GM12878 (cell line): ENCODE measurements at regions not wholly inside any gene's neighbourhood (a gene's known extent, or its start where the extent isn't known, plus 50 kb on each side); places are given as distances from the start of the nearest gene placed in this dataset.

Source experiments
- ATAC-seq: fragments of 200-7000 bp; cut with Tn5 transposase; 3 replicates; pipeline ENCODE4 v1.9.1; 2020; ENCODE audit warnings: mild to moderate bottlenecking, moderate library complexity
- BruUV-seq: library from RNA; stranded (reverse); fragments of 400-500 nt; replicated peaks from 2 replicates; lab custom pipeline; 2021; lab: Mats Ljungman, UMichigan
- CTCF ChIA-PET: fragments of 300-600 bp; sonication (Branson Sonifier 250); formaldehyde crosslinking; extraction: SDS; loops from one replicate; lab custom pipeline; 2021; ENCODE audit warnings: inconsistent platforms; lab: Yijun Ruan, JAX
- POLR2A ChIA-PET: fragments of 350-600 bp; formaldehyde crosslinking; extraction: SDS; loops from one replicate; lab custom pipeline; 2021; ENCODE audit warnings: inconsistent platforms; lab: Charles Lee
- RAD21 ChIA-PET: fragments of 300-600 bp; sonication (Branson Sonifier 250); formaldehyde crosslinking; loops from one replicate; lab custom pipeline; 2023; ENCODE audit warnings: antibody characterized with exemption; ENCODE audit not compliant: unreplicated experiment; lab: Charles Lee
- SMC1A ChIA-PET: fragments of 300-600 bp; sonication (Branson Sonifier 250); formaldehyde crosslinking; loops from one replicate; lab custom pipeline; 2023; ENCODE audit not compliant: unreplicated experiment, uncharacterized antibody; lab: Charles Lee
- DNase-seq: peaks from one replicate; pipeline ENCODE4 v3.0.0-alpha.2; 2011; ENCODE audit warnings: low read depth, low spot score
- FAIRE-seq: peaks from 3 replicates; lab custom pipeline; 2011; peaks lifted over from hg19 to GRCh38; lab: Jason Lieb, UNC
- H2AFZ ChIP-seq: 2 replicates; pipeline ENCODE4 v1.6.0; 2011; ENCODE audit warnings: low read depth, low read length, control low read depth; ENCODE audit not compliant: control insufficient read depth
- H3K27ac ChIP-seq: 2 replicates; pipeline ENCODE4 v1.5.1; 2011; ENCODE audit warnings: control low read depth; ENCODE audit not compliant: control insufficient read depth, insufficient read depth
- H3K27me3 ChIP-seq, 2 experiments: replicated peaks in 1 of 2; 2 replicates each; pipeline versions ENCODE4 v1.6.0 to v1.6.1; 2011; ENCODE audit warnings: low read length in 1 of 2; ENCODE audit not compliant: control insufficient read depth in 2 of 2, insufficient read depth in 2 of 2
- H3K36me3 ChIP-seq, 2 experiments: 2 replicates each; pipeline ENCODE4 v1.5.1; 2011; ENCODE audit warnings: low read length in 1 of 2; ENCODE audit not compliant: control insufficient read depth in 2 of 2, insufficient read depth in 2 of 2
- H3K4me1 ChIP-seq: 2 replicates; pipeline ENCODE4 v1.6.1; 2011; ENCODE audit warnings: mild to moderate bottlenecking, low read length, moderate library complexity, mixed read lengths; ENCODE audit not compliant: control insufficient read depth, insufficient read depth
- H3K4me2 ChIP-seq: 2 replicates; pipeline ENCODE4 v1.6.0; 2011; ENCODE audit warnings: control low read depth; ENCODE audit not compliant: control insufficient read depth, insufficient read depth
- H3K4me3 ChIP-seq: fragments of 200-600 bp; sonication (generic); 2 replicates; pipeline ENCODE4 v1.5.1; 2016
- H3K79me2 ChIP-seq: 2 replicates; pipeline ENCODE4 v1.6.0; 2011; ENCODE audit warnings: low read length; ENCODE audit not compliant: control insufficient read depth, insufficient read depth
- H3K9ac ChIP-seq: 2 replicates; pipeline ENCODE4 v1.8.0; 2011; ENCODE audit warnings: low read length, control low read depth, mixed read lengths; ENCODE audit not compliant: control insufficient read depth, insufficient read depth
- H3K9me3 ChIP-seq: replicated peaks from 3 replicates; pipeline ENCODE4 v1.5.1; 2011; ENCODE audit warnings: mild to moderate bottlenecking, low read length; ENCODE audit not compliant: control insufficient read depth, insufficient read depth
- H4K20me1 ChIP-seq: 2 replicates; pipeline ENCODE4 v1.6.0; 2011; ENCODE audit not compliant: control insufficient read depth, insufficient read depth
- ATF7 ChIP-seq: fragments of 450-650 bp; IDR thresholded peaks from 2 replicates; pipeline ENCODE4 v1.6.1; 2016; ENCODE audit warnings: low read depth, mild to moderate bottlenecking
- EGR1 ChIP-seq, 2 experiments: IDR thresholded peaks; 1 replicate in 1 of 2; 2 replicates in 1 of 2; pipeline ENCODE4 v1.6.1; 2011 to 2012; ENCODE audit warnings: low read depth in 2 of 2, low read length in 2 of 2, borderline replicate concordance in 1 of 2, mild to moderate bottlenecking in 1 of 2, moderate library complexity in 1 of 2
- EZH2 ChIP-seq: IDR thresholded peaks from 2 replicates; pipeline ENCODE4 v1.6.1; 2012; ENCODE audit warnings: low read depth, mild to moderate bottlenecking, control low read depth, inconsistent platforms, low read length, borderline replicate concordance; ENCODE audit not compliant: control insufficient read depth
- KDM1A ChIP-seq: fragments of 200-600 bp; sonication (generic); IDR thresholded peaks from 2 replicates; pipeline ENCODE4 v1.6.1; 2016; ENCODE audit warnings: borderline replicate concordance
- KLF5 ChIP-seq: fragments of 450-650 bp; IDR thresholded peaks from 2 replicates; pipeline ENCODE4 v1.6.1; 2014; ENCODE audit warnings: mild to moderate bottlenecking; ENCODE audit not compliant: partially characterized antibody
- NR2C2 ChIP-seq: IDR thresholded peaks from 2 replicates; pipeline ENCODE4 v1.6.1; 2011; ENCODE audit warnings: borderline replicate concordance, low read depth; ENCODE audit not compliant: control insufficient read depth, insufficient read length
- PAX8 ChIP-seq: fragments of 450-650 bp; IDR thresholded peaks from 2 replicates; pipeline ENCODE4 v1.6.1; 2017; ENCODE audit warnings: mild to moderate bottlenecking, moderate library complexity
- PML ChIP-seq: IDR thresholded peaks from 2 replicates; pipeline ENCODE4 v1.6.1; 2012; ENCODE audit warnings: low read length, inconsistent platforms
- POLR2A ChIP-seq: IDR thresholded peaks from 2 replicates; pipeline ENCODE4 v1.6.1; 2011; ENCODE audit warnings: low read depth, mild to moderate bottlenecking, low read length
- RAD51 ChIP-seq: fragments of 450-650 bp; IDR thresholded peaks from 2 replicates; pipeline ENCODE4 v1.6.1; 2016; ENCODE audit warnings: moderate library complexity, mild to moderate bottlenecking, inconsistent platforms
- SMARCA5 ChIP-seq: fragments of 450-650 bp; IDR thresholded peaks from 2 replicates; pipeline ENCODE4 v1.6.1; 2017; ENCODE audit warnings: mild to moderate bottlenecking
- in situ Hi-C: fragments of 300-500 bp; cut with MboI; formaldehyde crosslinking; loops from 9 replicates; pipeline ENCODE4 v1.14.3; 2018; ENCODE audit warnings: mixed read lengths
- intact Hi-C: fragments of 100-400 bp; cut with micrococcal nuclease; formaldehyde crosslinking; loops from one replicate; pipeline ENCODE4 v1.14.2; 2022; ENCODE audit not compliant: unreplicated experiment
- TF ChIP-seq, protein P1 (sequence below): fragments of 450-650 bp; IDR thresholded peaks from 2 replicates; pipeline ENCODE4 v1.6.1; 2017; ENCODE audit warnings: antibody characterized with exemption, mild to moderate bottlenecking, moderate library complexity

DNA sequence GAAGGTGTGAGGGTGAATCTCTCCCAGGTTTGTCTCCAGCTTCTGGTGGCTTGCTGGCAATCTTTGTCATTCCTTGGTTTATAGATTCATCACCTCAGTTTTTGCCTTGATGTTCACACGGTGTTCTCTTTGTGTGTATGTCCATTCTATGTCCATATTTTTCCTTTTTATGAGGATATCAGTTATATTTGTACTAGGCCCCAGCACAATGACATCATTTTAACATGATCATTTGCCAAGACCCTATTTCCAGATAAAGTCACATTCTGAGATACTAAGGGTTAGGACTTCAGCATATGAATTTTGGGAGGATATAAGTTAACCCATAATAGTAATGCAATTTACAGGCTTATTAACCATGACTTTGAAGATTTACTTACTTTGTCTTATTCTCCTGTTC lies 649.0 kb downstream of the CPS1 start (continued):
- TF ChIP-seq, protein P1, sequence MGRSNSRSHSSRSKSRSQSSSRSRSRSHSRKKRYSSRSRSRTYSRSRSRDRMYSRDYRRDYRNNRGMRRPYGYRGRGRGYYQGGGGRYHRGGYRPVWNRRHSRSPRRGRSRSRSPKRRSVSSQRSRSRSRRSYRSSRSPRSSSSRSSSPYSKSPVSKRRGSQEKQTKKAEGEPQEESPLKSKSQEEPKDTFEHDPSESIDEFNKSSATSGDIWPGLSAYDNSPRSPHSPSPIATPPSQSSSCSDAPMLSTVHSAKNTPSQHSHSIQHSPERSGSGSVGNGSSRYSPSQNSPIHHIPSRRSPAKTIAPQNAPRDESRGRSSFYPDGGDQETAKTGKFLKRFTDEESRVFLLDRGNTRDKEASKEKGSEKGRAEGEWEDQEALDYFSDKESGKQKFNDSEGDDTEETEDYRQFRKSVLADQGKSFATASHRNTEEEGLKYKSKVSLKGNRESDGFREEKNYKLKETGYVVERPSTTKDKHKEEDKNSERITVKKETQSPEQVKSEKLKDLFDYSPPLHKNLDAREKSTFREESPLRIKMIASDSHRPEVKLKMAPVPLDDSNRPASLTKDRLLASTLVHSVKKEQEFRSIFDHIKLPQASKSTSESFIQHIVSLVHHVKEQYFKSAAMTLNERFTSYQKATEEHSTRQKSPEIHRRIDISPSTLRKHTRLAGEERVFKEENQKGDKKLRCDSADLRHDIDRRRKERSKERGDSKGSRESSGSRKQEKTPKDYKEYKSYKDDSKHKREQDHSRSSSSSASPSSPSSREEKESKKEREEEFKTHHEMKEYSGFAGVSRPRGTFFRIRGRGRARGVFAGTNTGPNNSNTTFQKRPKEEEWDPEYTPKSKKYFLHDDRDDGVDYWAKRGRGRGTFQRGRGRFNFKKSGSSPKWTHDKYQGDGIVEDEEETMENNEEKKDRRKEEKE, result no peak
- TF ChIP-seq NR2C2 (no peak), RAD51 (no peak), KDM1A (no peak), EGR1 (IDR thresholded peaks at IDR 0.05; ENCODE audit: borderline replicate concordance in 1 of 2, low read depth in 2 of 2, low read length in 2 of 2) (no peak), SMARCA5 (no peak)

DNA sequence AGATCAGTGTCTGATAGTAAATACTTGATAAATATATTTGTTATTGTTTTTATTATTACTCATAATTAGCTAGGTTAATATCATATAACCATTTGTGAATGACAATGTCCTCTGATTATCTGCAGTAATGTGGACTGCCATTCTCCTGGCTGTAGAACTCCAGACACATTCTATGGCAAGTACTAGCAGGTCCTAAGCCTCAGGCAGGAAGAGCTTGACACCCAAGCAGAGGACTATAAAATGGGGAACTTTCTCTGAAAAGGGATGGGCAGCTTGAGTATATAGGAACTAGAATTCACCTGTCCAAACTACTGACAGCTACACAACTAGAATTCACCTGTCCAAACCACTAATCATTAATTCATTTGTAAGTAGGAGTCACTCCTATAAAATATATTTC lies 649.4 kb downstream of the CPS1 start:
- TF ChIP-seq POLR2A (no peak), KLF5 (no peak), ATF7 (no peak), PML (no peak), PAX8 (no peak), EZH2 (no peak)
- no peak overlapping the region for H2AFZ ChIP-seq
- H4K20me1 ChIP-seq, result no peaks in the 10 kb centered on the region
- ChIA-PET CTCF (no interaction called here), SMC1A (no interaction called here), POLR2A (no interaction called here), RAD21 (no interaction called here)
- no peaks in the 10 kb centered on the region for H3K36me3 ChIP-seq
- H3K9me3 ChIP-seq, result no peaks in the 10 kb centered on the region
- H3K79me2 ChIP-seq, result no peaks in the 10 kb centered on the region
- intact Hi-C loops (no loop called here), in situ Hi-C loops (no loop called here)
- no peak for FAIRE-seq
- no peak for DNase-seq
- no peak overlapping the region for H3K4me2 ChIP-seq
- H3K27ac ChIP-seq, result no peak overlapping the region
- H3K27me3 ChIP-seq, result no peaks in the 10 kb centered on the region
- no peak for ATAC-seq
- H3K9ac ChIP-seq, result no peak overlapping the region
- no peak overlapping the region for H3K4me3 ChIP-seq
- no peaks in the 10 kb centered on the region for H3K4me1 ChIP-seq
- no TSS peak for BruUV-seq
